ENCODE measurements at regions not wholly inside any gene's neighbourhood (a gene's known extent, or its start where the extent isn't known, plus 50 kb on each side); places are given as distances from the start of the nearest gene placed in this dataset.

DNA sequence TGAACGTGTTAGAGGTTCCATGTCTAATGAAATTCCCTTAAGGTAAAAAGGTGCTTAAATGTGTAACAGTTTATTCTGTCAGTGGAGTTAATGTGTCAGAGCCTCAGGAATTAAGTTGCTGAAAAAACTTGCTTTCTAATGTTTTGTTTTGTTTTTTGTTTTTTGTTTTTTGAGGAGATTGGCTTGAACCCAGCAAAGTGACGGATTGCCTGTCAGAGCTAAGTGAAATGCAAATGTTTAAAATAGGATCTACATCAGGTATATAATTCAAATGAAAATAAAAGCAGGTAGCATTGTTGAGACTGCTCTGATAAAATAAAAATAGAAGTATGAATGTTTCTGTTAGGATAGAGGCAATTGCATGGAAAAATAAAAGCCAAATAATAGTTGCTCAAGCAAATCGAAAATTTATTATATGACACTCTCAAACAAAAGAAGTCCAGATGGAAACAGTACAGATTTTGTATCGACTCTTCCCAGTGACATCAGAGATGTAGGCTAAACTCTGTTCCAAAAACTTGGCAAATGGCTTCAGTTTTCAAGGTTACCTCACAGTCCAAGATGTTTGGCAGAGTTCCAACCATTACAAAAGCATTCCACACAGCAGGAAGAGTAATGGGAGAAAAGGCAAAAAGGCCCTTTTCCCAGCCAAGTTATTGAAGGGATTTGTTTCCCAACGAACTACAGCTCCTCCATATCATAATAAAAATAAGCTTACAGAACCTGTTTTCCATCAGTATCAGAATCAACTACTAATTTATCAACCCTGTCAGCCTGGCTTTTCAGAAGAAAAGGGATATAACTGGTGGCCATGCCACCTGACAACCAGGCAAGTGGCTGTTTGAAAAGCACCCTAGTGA is 291.0 kb downstream of the TBL1XR1 start:
- POLR2A ChIA-PET: no interaction called here
- CTCF ChIA-PET (ENCODE audit: low intra/inter-chr PET ratio, low total read pairs): no interaction called here
- TF ChIP-seq IKZF1 (IDR thresholded peaks at IDR 0.05) (no peak), ATRX (CRISPR knock-in tag; IDR thresholded peaks at IDR 0.05; ENCODE audit: borderline replicate concordance) (no peak), FOXJ3 (CRISPR knock-in tag; IDR thresholded peaks at IDR 0.05; ENCODE audit: borderline replicate concordance) (no peak), GTF3A (CRISPR knock-in tag; conservative IDR thresholded peaks at IDR 0.05) (no peak), MYC (CRISPR knock-in tag; IDR thresholded peaks at IDR 0.05; ENCODE audit: borderline replicate concordance) (no peak), YEATS4 (CRISPR knock-in tag; IDR thresholded peaks at IDR 0.05; ENCODE audit: borderline replicate concordance) (no peak), ZNF24 (IDR thresholded peaks at IDR 0.05) (no peak), HOXA9 (CRISPR knock-in tag; IDR thresholded peaks at IDR 0.05; ENCODE audit: borderline replicate concordance) (no peak), HMGXB4 (CRISPR knock-in tag; IDR thresholded peaks at IDR 0.05; ENCODE audit: borderline replicate concordance in 1 of 2, low read depth in 1 of 2) (no peak), ZNF740 (CRISPR knock-in tag; IDR thresholded peaks at IDR 0.05) (no peak), SUZ12 (IDR thresholded peaks at IDR 0.05; ENCODE audit: low read depth, low read length) (no peak)
- TF ChIP-seq, protein P1, sequence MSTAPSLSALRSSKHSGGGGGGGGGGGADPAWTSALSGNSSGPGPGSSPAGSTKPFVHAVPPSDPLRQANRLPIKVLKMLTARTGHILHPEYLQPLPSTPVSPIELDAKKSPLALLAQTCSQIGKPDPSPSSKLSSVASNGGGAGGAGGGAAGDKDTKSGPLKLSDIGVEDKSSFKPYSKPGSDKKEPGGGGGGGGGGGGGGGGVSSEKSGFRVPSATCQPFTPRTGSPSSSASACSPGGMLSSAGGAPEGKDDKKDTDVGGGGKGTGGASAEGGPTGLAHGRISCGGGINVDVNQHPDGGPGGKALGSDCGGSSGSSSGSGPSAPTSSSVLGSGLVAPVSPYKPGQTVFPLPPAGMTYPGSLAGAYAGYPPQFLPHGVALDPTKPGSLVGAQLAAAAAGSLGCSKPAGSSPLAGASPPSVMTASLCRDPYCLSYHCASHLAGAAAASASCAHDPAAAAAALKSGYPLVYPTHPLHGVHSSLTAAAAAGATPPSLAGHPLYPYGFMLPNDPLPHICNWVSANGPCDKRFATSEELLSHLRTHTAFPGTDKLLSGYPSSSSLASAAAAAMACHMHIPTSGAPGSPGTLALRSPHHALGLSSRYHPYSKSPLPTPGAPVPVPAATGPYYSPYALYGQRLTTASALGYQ (CRISPR knock-in tag; IDR thresholded peaks at IDR 0.05): no peak
- TF ChIP-seq, protein P2, sequence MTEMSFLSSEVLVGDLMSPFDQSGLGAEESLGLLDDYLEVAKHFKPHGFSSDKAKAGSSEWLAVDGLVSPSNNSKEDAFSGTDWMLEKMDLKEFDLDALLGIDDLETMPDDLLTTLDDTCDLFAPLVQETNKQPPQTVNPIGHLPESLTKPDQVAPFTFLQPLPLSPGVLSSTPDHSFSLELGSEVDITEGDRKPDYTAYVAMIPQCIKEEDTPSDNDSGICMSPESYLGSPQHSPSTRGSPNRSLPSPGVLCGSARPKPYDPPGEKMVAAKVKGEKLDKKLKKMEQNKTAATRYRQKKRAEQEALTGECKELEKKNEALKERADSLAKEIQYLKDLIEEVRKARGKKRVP (CRISPR knock-in tag; IDR thresholded peaks at IDR 0.05): no peak
- H3K4me3 ChIP-seq (replicated peaks in 1 of 3; ENCODE audit: insufficient read depth in 1 of 3, low read depth in 2 of 3, low read length in 3 of 3): no peak overlapping the region
- WGBS (ENCODE audit: low lambda C conversion rate): 9% methylated on average over 5 of the region's 5 CpGs
- no peak overlapping the region for H3K4me2 ChIP-seq (ENCODE audit: low read depth, low read length)
- intact Hi-C loops (cut with micrococcal nuclease; ENCODE audit: unreplicated experiment) (no loop called here), in situ Hi-C loops (cut with HindIII; ENCODE audit: extremely low pct_ligation_motif_present, low pct_unique_long_range_greater_than_20kb) (no loop called here)
- DNase-seq (ENCODE audit: low spot score) (peak; percentile 23), ATAC-seq (no peak), FAIRE-seq (peak; percentile 50)
- no peaks in the 10 kb centered on the region for H3K79me2 ChIP-seq (ENCODE audit: insufficient read depth, low read length)
- no peaks in the 10 kb centered on the region for H3K9me3 ChIP-seq (ENCODE audit: low read length)
- no peaks in the 10 kb centered on the region for H3K36me3 ChIP-seq (replicated peaks in 1 of 2; ENCODE audit: control insufficient read depth in 1 of 2, insufficient read depth in 2 of 2, low read length in 2 of 2)
- no peaks in the 10 kb centered on the region for H3K27me3 ChIP-seq (ENCODE audit: control insufficient read depth in 1 of 2, insufficient read depth in 2 of 2, low read length in 2 of 2)
- BruUV-seq (replicated peaks): no TSS peak
- no peaks in the 10 kb centered on the region for H4K20me1 ChIP-seq (ENCODE audit: insufficient read depth, low read length)
- H3K27ac ChIP-seq (ENCODE audit: extremely low read length, insufficient read depth, low read length): no peak overlapping the region
- H2AFZ ChIP-seq (ENCODE audit: low read length): no peak overlapping the region
- H3K4me1 ChIP-seq (ENCODE audit: insufficient read depth, low read length): no peaks in the 10 kb centered on the region
- no peak overlapping the region for H3K9ac ChIP-seq (ENCODE audit: insufficient read depth, low read depth, low read length)
